Mammary epithelial cell (primary cell): ENCODE measurements at regions not wholly inside any gene's neighbourhood (a gene's known extent, or its start where the extent isn't known, plus 50 kb on each side); places are given as distances from the start of the nearest gene placed in this dataset.

Experiments used
- EZH2 ChIP-seq: IDR thresholded peaks from 2 replicates; pipeline ENCODE4 v1.6.1; 2012; ENCODE audit warnings: low read length, inconsistent platforms, borderline replicate concordance
- TF ChIP-seq, protein P1 (sequence below), 2 donors: IDR thresholded peaks in 1 of 2; conservative IDR thresholded peaks in 1 of 2; 2 replicates each; pipeline ENCODE4 v1.5.1; 2011 to 2012; ENCODE audit warnings: inconsistent platforms in 2 of 2, low read length in 2 of 2, mild to moderate bottlenecking in 2 of 2, control low read depth in 1 of 2, low read depth in 1 of 2; ENCODE audit not compliant: insufficient read depth in 1 of 2; ENCODE audit errors: extremely low read depth in 1 of 2

DNA sequence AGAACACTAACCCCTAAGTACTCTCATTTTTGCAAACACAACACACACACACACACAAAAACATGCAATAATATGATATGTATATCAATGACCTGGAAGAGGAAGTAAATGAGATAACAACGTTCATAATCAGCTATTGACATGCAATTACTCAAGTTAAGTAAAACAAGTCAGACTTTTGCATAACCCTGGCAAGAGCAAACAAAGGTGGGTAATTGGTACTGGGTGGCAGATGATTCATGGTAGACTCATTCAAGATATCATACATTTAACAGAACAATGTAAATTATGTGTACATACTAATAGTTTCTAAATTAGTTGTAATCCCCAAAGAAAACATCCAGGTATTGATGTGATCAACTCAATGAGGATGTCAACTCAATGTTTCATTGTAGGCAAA, 508.8 kb downstream of the DACH1 start:
- no peak for TF ChIP-seq EZH2
- TF ChIP-seq, protein P1, sequence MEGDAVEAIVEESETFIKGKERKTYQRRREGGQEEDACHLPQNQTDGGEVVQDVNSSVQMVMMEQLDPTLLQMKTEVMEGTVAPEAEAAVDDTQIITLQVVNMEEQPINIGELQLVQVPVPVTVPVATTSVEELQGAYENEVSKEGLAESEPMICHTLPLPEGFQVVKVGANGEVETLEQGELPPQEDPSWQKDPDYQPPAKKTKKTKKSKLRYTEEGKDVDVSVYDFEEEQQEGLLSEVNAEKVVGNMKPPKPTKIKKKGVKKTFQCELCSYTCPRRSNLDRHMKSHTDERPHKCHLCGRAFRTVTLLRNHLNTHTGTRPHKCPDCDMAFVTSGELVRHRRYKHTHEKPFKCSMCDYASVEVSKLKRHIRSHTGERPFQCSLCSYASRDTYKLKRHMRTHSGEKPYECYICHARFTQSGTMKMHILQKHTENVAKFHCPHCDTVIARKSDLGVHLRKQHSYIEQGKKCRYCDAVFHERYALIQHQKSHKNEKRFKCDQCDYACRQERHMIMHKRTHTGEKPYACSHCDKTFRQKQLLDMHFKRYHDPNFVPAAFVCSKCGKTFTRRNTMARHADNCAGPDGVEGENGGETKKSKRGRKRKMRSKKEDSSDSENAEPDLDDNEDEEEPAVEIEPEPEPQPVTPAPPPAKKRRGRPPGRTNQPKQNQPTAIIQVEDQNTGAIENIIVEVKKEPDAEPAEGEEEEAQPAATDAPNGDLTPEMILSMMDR (conservative IDR thresholded peaks at IDR 0.05 in 1 of 2, IDR thresholded peaks at IDR 0.05 in 1 of 2; ENCODE audit: extremely low read depth in 1 of 2, insufficient read depth in 1 of 2, low read depth in 1 of 2, low read length in 2 of 2): no peak
